ENCODE measurements at regions not wholly inside any gene's neighbourhood (a gene's known extent, or its start where the extent isn't known, plus 50 kb on each side); places are given as distances from the start of the nearest gene placed in this dataset.
A peak's percentile ranks its signal among the peaks of the same experiment; 100 is the strongest.

DNA sequence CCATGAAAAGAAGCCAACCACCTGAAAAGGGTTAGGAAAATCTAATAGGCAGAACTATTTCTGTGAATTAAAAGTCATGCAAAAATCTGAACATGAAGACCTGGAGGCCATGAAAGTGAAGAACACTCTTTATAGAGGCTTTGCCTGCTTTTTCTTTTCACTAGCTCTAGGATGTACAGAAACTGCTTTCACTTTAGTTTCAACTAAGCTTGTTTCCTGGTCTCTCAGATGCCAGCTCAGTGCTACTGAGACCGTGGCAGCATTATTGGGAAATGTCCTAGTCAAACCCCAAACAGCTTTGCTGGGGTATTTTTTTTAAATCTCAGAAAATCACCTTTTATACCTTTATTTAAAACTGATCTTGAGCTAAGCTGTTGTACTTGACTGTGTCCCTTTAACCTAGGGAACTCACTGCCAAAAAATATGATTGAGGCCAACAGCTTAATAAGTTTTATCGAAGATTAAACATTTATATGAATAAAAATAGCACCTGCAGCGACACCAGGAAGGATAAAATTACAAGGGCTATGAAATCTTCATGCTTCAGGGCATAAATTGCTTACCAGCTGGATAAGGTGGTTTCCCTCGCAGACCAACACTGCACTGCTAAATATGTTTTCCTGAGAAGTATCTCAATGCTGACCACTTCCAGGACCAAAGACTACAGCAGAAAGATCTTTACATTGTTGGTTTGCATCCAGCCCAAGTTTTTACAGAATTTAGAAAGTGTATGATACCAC is 621.8 kb upstream of the ZFHX3 start:
- no peak for DNase-seq

DNA sequence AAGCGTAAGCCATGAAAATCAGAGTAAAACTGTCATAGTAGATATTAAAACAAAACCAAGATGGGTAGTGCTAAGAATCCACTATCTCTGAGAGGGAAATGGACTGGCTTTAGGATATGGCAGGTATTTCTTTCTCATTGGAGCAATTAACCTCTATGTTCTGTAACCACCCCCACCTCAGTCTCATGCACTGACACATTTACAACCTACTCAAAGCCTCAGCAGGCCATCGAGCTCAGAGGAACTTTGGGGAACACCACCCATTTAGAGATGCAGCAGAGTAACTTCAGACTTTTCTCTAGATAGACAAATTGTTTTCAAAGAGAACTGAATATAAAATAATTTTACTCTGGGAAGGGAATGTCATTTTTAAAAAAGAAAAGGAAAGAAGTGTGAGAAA is 615.8 kb upstream of the ZFHX3 start:
- DNase-seq = no peak

DNA sequence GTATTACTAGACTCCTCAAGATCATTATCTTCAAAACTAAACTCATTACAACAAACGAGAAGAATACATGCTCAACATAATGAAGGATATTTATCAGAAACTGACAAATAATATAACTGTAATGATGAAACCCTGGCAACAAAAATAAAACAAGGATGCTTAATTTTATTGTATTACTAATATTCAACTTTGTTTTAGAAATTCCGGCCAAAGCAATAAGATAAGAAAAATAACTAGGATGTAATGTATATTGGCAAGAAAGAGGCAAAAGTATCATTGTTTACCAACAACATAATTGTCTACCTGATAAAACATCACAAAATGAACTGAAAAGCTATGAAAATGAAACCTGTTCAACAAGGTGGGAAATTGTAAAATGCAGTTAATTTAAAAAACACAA is 588.3 kb upstream of the ZFHX3 start:
- DNase-seq = no peak

DNA sequence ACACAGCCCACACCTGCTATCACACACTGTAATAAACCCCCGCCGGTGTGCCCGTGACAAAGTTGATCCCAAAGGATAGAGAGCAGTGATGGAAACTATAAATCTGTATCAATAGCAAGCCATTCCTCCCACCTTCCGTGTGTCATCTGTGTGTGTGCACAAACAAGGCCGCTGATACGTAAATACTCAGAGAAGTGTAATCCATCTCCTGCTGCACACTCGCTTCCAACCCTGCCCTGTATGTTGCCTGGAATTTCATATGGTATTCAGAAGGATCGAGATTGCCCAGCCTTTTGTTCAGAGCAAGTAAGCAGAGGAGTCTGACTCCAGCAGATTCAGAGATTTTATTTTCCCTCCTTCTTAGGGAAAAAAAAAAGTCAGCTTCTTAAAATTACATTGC is 581.1 kb upstream of the ZFHX3 start:
- DNase-seq = no peak

DNA sequence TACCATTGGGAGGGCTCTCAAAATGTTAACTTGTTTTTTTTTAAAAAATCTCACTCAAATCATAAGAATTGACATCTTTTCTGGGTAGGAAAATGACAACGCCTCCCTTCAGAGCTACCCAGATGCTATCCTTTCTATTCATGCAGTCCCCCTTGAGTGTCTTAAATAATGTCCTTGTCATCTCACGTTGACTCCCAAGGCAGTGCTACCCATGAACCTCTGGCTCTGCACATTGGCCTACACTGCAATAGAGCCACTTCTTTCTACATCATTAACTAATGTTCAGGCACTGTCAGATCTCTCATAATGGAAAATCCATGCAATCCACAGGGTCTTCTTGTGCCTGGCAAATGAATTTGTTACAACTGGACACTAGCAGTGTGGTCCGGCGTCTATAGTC is 569.8 kb upstream of the ZFHX3 start:
- DNase-seq = no peak

DNA sequence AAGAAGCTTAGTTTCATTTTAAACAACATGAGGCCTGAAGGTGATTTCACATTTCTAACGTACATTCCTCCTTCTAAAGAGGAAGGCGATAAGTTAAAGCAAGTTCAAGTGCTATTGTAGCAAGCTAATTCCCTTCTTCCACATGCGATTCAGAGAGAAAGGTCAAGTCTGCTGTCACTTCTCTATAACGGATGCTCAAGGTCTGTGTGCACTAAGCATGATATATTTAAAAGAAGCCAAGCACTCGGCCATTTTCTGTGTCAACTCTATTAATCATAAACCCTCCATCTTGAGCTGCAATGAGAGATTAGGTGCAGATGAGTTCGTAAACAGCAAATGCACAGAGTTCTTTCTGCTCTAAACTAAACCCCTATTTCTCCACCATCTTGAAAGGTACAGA is 568.8 kb upstream of the ZFHX3 start:
- no peak for DNase-seq

DNA sequence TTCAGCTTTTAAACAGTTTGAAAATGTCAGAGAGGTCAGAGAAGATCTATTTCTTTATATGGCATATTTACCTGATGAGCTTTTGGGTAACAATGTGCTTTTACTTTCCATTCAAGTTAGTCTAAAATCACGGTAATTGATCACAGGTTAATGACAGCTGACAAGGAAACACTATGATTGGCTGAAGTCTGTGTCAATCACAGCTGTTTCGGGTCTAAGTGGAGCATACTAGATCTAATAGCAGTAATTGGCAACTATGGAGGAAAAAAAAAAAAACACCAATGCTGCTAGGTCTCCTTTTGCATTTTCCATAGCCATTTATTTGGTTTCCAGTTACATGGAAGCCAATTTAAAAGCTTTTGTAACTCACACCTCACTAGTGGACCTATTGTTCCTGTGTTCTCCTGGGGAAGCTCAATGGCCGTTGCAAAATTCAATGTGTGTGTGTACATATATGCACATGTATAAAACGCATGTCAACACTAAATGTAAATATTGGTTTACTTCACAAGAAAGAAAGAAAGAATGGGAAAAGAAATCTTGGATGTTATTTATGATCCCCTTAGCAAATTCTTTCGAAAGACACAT is 568.3 kb upstream of the ZFHX3 start:
- DNase-seq = no peak

DNA sequence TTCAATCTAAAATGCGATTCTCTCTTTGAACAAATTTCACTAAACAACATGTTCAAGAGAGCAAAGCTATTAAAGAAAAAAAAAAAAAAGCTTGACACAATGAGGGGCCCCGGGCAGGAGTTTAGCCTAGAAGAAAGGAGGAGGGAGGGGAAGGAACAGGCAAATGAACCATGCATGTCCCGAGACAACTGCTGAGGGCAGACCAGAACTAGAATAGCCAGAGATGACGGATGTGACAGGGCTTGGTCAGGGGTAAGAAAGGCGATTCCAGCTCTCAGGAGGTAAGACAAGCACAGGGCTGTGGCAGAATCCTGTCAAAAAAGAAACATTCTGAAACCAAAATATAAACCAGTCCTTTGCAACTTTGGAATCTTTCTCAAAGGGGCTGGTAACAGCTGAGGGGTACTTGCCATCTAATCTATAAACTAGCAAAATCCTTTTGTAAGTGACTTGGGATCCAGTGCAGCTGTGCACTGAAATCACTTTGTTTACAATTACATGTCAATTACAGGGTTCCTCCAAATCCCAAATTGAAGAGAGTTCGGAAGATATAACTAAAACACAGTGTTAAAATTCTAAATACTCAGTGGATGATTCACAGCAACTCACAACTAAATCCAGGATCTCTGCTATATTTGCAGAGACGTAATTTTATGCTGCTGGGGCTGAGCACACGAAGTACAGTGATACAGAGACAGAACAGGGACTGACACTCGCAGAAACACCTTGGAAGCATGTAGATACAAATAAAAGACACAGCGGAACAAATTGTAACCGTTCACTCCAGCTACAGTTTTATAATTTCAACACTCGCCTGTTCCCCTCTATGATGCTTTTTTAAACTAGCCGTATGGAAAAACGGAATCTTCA is 567.4 kb upstream of the ZFHX3 start:
- DNase-seq = no peak

DNA sequence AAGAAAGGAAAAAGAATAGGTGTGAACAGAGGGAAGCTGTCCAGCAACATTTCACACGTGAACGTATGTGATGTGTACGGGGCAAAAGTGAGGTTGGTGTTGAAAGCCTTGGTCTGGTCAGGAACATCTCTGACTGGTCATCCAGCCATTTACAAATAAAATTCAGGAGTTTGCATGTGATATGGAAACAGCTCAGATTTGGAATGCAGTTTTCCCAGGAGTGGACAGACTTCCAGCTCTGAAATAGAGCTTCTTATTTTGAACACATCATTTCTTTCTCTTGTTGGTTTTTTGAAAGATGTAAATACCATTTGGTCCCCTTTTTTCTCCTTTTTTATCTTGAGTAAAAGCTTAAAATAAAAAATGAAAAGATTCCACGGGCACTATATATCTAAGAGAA is 566.2 kb upstream of the ZFHX3 start:
- no peak for DNase-seq

DNA sequence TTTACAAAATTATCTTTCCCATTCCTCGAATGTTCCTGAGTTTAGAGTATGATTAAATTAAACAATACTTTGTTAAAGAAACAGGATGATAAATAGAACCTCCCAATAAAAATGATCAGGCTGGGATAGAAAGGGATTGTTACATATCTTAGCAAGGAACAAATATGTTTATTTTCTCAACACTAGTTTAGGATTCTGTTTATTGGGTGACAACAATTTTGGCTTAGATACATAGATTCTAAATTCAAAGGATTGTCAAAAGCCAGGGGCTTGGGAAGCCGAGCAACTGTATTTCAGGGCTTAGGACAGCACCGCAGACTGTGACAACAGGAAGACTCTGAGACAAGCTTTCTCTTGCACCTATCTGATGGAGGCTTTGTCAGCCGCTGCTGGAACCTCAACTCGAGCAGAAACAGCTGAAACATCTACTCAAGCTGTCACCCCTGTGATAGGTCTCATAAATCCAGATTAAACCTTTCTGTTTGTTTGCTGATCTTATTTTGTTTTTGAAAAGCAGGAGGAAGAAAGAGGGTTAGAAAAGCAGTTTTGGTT is 562.8 kb upstream of the ZFHX3 start:
- DNase-seq = no peak

DNA sequence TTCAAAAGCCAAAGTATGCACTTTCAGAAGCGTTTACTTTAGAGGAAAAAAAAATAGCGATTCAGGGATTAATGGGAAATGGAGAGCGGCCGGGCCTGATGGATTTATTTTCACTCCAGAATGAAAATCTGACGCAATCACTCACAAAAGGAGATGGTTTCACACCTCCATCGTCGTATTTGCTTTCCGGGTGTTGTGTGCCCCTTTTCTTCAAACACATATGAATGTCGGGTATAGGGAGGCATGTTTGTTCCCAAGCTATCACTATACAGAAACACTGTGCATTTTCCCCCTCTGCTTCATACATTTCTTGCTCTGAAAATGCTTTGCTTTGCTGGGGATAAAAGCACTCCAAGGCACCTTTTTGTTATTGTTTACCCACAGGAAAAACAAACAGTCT is 562.2 kb upstream of the ZFHX3 start:
- DNase-seq = no peak

DNA sequence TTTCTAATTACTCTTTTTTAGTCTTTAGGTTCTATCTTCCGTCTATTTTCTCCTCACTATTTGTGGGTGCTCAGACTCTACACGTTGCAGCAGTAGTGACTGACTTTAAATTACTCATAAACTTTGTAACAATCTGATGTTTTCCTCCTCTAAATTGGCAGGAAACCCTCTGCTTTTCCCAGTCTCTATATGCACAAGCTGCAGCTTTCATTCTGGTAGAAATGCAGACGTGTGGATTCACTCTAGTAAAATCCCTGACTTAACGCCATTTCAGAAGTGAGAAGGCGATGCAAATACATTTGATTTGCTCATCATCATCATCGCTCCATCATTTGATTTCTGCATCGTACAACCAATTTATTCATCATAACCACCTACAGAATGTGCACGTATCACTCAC is 561.0 kb upstream of the ZFHX3 start:
- no peak for DNase-seq

DNA sequence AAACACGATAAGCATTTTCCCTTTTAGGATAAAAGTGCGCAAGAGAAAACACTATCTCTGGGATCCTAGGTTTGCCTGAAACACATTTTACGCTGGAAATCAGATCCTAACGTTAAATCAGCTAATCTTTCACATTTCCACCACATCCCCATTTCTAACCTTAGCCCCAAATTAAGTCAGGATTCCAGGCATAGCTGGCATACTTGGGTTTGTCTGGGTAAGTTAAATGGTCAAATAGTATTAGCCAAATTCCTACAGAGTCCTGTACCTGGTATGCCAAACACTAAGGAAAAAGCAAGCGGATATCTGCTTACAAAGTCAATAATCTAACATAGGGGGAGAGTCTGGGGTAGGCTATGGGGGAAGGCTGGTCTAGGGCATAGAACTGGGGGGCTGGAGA is 557.4 kb upstream of the ZFHX3 start:
- DNase-seq = no peak

DNA sequence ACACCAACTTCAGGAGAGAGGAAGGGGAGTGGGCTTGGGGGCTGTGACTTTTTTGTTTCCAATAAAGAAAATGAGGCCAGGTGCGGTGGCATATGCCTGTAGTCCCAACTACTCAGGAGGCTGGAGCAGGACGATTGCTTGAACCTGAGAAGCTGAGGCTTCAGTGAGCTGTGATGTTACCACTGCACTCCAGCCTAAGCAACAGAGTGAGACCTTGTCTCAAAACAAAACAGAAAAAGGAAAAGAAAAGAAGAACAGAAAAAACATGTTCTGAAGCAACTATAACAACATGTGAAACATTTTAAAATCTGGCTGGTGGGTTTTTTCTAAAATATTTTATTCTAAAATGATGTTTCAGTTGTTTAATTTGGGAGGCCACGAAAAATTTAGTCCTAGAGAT is 554.0 kb upstream of the ZFHX3 start:
- no peak for DNase-seq

DNA sequence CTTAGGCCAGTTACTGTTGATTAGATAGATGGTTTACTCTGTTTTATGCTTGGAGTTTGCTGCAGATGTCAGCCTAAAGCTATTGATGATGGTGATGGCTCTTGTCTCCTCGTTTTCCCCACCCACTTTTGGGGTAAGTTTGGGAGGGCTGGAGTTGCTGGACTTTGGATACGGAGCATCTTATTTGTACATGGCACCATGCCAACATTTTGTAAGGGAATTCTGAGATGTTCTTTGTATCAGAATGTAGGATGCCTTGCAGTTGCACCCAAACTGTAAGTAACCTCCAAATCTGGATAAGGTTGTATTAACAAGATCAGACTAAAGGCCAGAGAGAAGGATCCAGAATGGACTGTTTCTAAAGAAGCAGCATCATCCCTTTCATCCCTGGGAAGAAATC is 551.9 kb upstream of the ZFHX3 start:
- DNase-seq = no peak

DNA sequence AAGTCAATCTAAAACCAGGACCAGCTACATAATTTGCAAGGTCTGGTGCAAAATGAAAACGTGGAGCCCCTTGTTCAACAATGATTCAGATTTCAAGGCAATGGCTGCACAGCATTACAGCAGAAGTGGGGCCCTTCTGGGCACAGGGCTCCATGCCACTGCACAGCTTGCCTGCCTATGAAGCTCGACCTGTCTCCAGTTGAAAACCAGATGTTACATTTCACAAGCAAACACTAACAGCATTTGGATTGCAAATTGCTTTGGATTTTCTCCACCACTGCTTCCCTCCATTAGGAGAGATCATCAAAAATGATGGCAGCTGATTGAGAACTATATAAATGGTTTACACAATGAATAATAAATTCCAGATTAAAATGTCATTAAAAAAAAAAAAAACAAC is 551.4 kb upstream of the ZFHX3 start:
- no peak for DNase-seq

DNA sequence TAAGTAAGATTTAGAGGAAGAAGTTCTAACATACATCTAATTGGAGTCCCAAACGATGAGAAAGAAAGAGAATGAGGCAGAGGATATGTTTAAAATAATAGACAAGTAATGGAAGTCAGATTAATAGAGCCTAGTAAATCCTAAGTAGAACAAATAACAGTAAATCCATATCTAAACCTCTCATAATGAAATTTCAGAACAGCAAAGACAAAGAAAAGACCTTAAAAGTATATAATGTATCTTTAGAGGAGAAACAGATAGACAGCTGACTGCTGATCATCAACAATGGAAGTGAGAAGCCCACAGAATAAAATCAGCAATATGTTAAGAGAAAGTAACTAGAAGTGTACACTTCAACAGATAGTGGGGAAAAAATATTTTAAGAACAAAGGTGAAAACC is 536.2 kb upstream of the ZFHX3 start:
- DNase-seq = no peak

DNA sequence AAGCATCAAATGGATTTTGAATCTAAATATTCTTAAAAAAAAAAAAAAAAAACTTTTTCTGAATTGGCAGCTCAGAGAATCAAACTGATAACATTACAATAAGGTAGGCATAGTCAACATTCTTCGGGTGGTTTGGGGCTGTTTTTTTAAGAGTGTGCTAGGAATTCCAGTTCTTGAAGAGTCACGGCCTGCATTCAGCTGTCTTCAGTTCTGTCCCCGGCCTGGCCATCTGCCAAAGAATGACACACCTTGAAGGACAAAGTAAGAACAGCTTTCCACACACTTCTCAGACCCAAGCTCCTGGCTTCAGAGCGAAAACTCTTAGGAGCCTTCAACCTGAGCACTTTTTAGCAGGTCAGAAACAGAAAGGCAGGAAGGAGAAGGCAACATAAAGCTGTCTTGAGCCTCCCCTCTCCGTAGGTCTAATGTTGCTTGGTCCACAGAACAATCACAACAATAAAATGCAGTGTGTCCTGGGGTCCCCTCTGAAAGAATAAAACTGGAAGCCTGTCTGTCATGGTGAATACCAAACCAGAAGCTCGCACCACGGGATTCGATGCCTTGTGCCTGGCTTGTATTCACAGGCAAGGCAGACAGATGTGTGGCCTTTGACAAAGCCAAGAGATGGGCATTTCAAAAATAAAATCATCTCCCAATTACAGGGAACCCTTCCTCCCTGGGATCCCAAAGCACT is 524.4 kb upstream of the ZFHX3 start:
- peak; percentile 53 for DNase-seq

DNA sequence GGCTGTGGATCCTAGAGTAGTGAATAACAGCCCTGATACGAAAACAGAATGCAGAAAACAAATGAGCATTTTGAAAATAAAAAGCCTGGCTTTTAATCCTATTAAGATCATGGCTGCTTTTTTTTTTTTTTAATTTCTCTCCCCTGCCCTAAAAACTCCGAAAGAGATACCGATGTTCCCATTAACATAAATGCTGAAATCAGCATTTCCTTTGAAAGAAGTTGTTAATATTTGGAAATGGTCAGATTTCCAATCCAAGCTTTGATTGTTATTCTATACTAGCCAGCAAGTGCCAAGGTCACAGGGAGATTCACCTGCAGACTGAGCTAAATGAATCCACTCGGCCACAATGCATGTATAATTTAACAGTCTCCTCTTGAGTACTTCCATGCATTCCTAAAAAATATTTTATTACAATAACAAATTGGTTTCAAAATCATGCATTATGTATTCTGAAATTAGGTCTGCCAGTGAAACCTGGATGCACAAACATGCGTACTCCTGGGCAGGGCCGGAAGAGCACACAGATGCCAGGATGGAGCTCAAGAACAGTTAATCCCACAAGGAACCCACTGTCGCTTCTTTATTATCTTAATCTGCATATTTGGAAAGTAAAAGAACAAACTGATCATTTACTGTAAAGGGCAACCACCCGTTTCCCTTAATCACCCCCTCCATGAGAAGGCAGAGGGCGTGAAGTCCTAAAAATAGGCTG is 521.5 kb upstream of the ZFHX3 start:
- no peak for DNase-seq

DNA sequence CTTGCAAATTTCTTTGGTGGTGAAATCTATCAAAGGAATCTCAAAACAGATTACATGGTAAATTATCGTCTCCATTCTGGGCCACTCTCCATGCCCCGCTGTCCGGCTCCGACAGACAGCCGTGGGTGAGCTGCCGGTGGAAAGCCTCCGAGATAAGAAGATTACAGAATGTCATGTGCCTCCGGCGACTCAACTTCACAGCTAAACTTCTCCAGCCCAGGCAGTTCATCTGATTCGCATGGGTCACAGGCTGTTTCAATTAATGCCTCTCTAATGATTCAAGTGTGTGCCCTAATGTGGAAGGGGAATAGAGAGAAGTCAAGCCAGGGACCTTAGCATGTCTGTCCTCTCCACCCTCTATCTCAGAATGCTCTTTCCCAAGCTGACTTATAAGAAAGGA is 520.8 kb upstream of the ZFHX3 start:
- no peak for DNase-seq

DNA sequence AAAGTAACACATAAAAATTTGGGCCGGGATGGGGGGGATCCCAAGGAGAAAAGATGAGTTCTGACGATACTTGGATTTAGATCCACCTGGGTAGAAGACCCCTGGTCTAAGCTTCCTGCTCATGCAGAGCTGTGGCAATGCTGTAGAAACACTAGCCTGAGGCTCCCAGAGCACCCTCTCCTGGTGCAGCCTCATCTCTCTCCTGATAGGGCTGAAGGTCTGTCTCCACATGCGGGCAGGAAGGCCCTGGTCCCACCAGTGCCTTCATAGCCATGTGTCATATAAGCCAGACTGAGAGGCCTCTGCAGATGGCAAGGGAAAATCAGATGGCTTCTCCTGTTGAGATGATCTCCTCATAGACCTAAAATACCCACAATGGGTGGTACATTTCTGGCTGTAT is 518.0 kb upstream of the ZFHX3 start:
- DNase-seq = no peak

DNA sequence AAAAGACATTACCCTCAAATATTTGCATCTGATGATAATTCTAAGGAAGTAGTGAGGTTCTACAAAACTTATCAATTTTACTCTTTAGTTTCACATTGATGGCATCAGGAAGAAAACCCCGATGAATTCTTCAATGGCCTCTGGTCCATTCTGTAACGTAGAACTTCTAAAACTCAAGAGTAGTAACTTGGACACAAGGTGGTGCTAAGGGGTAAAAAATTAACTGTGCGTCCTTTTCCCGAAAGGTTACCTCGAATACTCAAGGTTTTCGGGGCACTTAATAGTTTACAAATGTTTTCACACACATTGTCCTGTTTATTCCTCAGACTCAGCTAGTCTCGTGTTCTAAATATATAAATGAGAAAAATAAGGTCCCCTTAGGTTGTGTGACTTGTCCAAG is 517.3 kb upstream of the ZFHX3 start:
- DNase-seq = peak; percentile 14

DNA sequence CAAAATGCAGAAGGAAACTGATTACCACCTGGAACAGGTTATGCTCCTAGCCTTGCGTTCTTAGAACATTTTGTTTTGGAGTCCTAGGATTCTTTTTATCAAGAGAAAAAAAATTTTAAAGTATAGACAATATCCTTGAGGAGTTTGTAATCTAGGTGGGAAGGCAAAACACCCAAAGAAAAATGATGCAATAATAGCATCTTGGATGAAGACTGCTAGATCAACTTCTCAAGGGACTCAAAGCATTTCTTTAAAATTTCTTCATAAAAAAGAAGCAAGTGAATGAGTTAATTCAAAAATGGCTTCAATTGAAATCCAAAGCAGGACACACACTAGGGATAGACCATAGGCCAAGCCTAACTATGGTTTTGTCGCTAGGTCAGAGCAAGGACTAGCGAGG is 515.8 kb upstream of the ZFHX3 start:
- no peak for DNase-seq
